CD4-positive, alpha-beta T cell treated with Interleukin-4 for 1 hour (primary cell): ENCODE measurements at regions not wholly inside any gene's neighbourhood (a gene's known extent, or its start where the extent isn't known, plus 50 kb on each side); places are given as distances from the start of the nearest gene placed in this dataset.
A peak's percentile ranks its signal among the peaks of the same experiment; 100 is the strongest.
"Not testable (repeated sequence)": the region's sequence is repeated elsewhere in the genome, so short reads cannot be mapped to it uniquely, and the experiment has no call there.

Experiments used
- DNase-seq, 2 donors: peaks; one replicate each; pipeline ENCODE4 v3.0.0-alpha.2; 2020 to 2022

GRCh38 chrY:12360496-12360895 is 340.5 kb upstream of the USP9Y start:
- DNase-seq: no peak

- no peak for DNase-seq
These were observed 335.6 kb upstream of the USP9Y start for GRCh38 chrY:12365311-12365910.

- DNase-seq: not testable (repeated sequence)
These were observed 326.4 kb upstream of the USP9Y start for GRCh38 chrY:12374588-12374987.

- peak in 1 of 2 donors; percentile 1 for DNase-seq
These were observed 309.1 kb upstream of the USP9Y start for GRCh38 chrY:12391655-12392559.

DNA sequence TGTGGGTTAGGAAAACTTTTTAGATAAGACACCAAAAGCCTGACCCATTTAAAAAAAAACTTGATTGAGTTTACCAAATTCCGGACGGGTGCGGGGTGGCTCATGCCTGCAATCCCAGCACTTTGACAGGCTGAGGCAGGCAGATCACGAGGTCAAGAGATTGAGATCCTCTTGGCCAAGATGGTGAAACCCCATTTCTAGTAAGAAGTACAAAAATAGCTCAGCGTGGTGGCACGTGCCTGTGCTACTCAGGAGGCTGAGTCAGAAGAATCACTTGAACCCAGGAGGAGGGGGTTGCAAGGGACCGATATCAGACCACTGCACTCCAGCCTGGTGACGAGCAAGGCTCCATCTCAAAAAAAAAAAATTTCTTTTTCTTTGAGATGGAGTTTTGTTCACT is 307.8 kb upstream of the USP9Y start:
- no peak for DNase-seq

DNA sequence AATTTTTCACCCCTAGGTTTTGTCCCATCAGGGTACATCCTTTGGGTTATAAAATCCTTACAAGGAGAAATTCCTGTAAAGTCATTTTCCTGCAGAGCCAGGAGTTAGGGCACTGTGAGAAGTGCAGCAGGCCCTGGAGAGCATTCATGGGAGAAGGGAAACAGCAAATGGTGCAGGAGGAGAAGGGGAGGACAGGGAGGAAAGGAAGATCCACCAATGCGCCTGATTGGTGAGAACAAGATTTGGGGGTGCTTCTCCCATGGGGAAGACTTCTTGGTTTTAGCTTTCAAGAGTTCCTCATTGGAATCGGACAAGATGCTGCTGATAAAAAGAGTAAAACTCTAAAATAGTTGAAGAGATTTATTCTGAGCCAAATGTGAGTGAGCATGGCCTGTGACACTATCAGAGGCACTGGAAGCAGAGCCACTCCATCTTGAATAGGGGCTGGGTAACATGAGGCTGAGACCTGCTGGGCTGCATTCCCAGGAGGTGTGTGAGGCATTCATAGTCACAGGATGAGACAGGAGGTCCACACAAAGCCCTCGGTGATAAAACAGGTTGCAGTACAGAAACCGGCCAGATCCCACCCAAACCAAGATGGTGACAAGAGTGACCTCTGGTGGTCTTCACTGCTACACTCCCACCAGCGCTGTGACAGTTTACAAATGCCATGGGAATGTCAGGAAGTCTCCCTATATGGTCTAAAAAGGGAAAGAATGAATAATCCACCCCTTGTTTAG is 305.5 kb upstream of the USP9Y start:
- not testable (repeated sequence) for DNase-seq

DNA sequence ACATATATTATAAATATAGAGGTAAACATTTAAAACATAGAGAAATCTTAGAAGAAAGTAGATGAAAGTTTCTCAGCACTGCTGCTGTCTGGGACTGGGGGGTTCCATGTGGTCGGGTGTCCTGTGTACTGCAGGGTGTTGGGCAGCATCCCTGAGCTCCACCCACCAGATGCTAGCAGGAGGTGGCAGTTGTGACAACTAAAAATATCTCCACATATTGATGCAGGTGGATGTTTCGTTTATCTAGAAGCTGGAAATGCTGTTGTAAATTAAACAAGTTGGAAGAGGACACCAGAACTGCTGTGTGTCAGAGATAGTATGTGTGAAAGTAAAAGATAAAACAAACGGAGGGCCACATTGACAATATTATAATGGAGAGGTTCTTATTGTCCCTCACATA is 297.1 kb upstream of the USP9Y start:
- no peak for DNase-seq

GRCh38 chrY:12408236-12408635 is 292.8 kb upstream of the USP9Y start:
- no peak for DNase-seq

- no peak for DNase-seq
These were observed 290.3 kb upstream of the USP9Y start for GRCh38 chrY:12410696-12411095.

DNA sequence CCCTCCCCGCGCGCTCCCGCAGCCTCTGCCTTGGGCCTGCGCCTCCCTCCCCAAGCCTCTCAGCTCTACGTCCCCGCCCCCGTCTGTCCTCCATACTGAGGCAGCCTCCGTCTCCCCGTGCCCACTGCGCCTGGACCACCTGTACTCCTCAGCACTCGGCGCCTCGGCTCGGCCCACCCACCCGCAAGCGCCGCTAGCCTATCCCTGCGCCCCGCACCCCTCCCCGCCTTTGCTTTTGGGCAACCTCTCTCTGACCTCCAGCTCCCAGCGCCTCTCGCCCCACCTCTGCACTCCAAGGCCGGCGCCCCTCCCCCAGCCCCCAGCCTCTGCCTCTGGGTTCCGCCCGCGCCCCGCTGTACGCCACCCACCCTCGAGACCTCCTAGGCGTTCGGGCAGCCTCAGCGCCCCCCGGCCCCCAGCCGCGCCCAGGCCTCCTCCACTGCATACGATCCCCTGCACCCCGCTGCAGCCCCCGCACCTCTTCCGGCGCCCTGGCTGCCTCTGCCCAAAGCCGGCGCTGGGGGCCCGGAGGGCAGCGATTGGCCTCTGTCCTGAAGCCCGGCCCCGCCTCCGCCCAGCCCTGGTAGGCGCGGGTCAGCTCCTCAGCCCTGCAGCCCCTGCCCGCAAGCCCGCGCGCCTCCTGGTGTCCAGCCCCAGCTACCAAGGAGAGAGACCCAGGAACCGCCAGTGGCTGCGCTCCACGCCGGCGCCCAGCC is 279.8 kb upstream of the USP9Y start:
- DNase-seq: no peak

DNA sequence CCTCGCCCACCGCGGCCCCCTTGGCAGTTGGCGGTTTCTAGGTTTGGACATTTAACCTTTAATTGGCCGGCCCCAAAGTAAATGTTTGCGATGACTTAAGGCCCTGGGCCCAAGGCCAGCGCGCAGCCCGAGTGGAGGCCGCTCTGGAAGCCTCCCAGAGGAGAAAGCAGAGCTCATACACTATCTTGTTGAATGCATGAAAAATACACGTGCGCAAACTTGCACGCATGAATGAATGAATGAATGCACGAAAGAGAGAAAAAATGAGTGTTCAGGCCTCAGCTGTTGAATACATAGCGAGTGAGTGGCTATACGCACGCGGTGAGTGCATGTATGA is 279.3 kb upstream of the USP9Y start:
- DNase-seq: no peak

DNA sequence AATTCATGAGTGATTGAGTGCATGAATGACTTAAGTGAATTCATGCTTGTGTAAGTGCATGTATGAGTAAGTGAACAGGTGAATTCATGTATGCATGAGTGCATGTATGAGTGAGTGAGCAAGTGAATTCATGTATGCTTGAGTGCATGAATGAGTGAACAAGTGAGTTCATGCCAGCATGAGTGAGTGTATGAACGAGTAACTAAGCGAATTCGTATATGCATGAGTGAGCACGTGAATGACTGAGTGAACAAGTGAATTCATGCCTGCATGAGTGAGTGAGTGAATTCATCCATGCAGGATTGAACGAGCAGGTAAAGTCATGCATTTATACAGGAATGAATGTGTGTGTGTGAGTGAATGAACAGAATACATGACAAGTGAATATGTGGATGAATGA is 278.5 kb upstream of the USP9Y start:
- no peak for DNase-seq

DNA sequence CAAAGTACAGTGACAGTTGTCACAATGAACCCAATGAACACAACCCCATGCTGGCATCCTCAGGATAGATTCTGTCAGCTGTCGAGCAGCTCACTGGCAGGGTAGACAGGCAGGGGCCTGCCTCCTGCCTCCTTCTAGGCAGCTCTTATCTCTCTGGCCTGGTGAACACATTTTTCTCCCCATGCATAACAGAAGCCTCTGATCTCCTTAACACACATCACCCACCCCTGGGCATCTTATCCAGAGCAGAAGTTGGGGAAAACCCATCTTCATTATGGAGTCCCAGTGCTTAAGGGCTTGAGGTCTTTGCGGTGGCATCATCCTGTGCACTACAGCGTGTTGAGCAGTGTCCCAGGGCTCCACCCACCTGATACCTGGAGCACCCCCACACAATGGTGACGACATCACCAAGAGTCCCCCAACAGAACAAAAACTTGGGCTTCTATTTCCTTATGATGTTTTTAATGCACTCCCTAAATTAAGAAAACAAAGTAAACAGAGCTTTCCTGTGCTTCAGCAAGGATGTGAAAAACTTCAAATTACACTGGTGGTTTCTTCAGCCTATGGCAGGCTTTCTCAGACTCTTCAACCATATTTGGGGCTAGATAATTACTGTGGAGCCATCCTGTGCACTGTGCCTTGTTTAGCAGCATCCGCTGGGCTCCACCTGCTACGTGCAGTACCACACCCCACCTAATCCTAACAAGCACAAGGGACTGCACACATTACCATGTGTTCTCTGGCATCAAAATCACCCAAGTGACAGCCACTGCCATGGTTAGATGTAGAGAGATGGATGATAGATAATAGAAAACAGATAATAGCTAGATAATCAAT is 277.4 kb upstream of the USP9Y start:
- no peak for DNase-seq

DNA sequence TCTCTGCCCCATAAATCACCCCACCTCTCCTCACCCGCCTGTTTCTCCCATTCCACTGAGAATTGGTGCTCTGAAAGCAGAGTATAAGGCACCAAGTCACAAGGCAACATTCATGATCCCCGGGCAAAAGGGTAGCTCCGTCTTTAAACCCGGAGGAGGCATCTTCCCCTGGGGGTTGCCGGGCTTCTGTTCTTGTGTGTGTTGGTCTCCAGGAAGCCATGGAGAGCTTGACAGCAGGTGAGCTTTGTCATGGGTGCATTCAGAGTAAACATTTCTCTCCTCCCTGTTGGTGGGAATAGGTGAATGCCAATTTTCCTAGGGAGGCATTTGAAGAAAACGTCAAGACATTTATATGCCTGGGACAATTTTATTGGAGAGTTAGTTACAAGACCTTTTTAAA is 275.5 kb upstream of the USP9Y start:
- no peak for DNase-seq

GRCh38 chrY:12427361-12427760 is 273.7 kb upstream of the USP9Y start:
- DNase-seq: no peak

DNA sequence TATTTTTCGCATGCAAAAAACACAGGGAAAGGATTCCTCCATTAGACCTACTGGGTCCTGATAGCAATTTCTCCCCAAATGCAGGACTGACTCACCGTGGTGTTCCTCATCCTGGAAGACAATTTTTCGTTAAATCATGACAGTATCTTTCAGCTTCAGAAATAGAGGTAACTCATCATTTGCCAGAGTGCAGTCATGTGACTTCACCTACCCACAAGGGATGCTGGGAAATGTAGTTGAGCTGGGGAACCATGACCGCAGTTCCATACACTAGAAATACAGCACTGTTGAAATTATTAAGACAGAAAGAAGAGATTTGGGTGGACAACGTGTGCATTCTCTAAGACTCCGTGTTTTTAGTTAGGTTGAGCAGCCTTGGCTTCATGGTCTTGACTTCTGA is 269.5 kb upstream of the USP9Y start:
- no peak for DNase-seq

- DNase-seq: not testable (repeated sequence)
These were observed 262.2 kb upstream of the USP9Y start for GRCh38 chrY:12438823-12439222.

- no peak for DNase-seq
These were observed 256.8 kb upstream of the USP9Y start for GRCh38 chrY:12444200-12444599.

- DNase-seq: not testable (repeated sequence)
These were observed 254.4 kb upstream of the USP9Y start for GRCh38 chrY:12446486-12447265.

DNA sequence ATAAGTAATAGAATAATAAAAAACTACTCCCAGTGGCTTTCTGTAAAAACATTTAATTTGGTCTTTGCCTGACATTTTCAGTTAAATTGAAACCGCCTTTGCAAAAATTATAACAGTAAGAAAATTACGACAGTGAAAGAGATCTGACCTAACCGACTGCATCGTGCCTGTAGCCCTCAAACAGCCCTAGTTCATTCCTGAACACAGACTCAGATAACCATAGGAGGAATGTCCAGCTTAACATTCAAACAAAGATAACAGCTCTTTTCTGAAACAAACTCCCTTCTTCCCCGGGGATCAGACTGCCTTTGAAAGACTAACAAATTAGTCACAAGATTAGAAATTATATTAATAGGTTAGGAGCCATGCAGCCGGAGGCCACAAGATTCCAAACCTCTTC is 252.5 kb upstream of the USP9Y start:
- not testable (repeated sequence) for DNase-seq

- DNase-seq: not testable (repeated sequence)
These were observed 247.7 kb upstream of the USP9Y start for GRCh38 chrY:12453318-12453717.
